ENCODE measurements at regions not wholly inside any gene's neighbourhood (a gene's known extent, or its start where the extent isn't known, plus 50 kb on each side); places are given as distances from the start of the nearest gene placed in this dataset.

DNA sequence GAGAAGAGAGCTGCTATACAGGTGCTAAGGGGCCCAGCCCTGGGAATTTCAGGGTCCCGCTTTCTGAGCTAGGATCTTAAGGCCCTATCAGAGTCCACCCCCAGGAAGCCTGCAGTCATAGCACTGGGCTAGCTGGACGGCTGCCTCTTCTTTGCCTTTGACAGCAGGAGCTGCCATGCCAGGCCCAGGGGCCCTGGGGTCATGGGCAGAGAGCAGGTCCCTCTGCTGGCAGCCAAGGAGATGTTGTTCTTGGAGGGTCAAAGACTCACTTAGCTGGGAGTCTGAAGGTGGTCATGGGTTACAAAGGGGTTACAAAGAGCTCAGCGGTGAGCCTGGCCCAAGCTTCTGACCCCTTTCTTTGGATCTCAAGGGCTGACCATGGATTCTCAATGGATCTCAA, 52.7 kb downstream of the RPP21 start:
- H3K9ac ChIP-seq (replicated peaks in 1 of 4; ENCODE audit: extremely low read depth in 1 of 4, low read depth in 3 of 4, low read length in 3 of 4), result no peak overlapping the region
- peaks cover 0 to 2% of the 10 kb centered on the region in 2 experiments for H4K20me1 ChIP-seq (replicated peaks in 1 of 2; ENCODE audit: control insufficient read depth in 1 of 2, insufficient read depth in 2 of 2, low read length in 2 of 2)
- H2BK5ac ChIP-seq (ENCODE audit: low read depth, low read length), result no peak overlapping the region
- no peak overlapping the region for H3K4me3 ChIP-seq (ENCODE audit: extremely low read depth in 1 of 4, insufficient read depth in 2 of 4, low read depth in 3 of 4, low read length in 4 of 4)
- no peak overlapping the region for H2BK120ac ChIP-seq (replicated peaks; ENCODE audit: low read depth, low read length)
- no peaks in the 10 kb centered on the region for H3K79me1 ChIP-seq (ENCODE audit: low read depth, low read length)
- no peak overlapping the region for H3K4ac ChIP-seq (replicated peaks; ENCODE audit: insufficient read length, low read depth, low read length)
- H3K56ac ChIP-seq (replicated peaks; ENCODE audit: insufficient read length, low read depth, low read length), result no peak overlapping the region
- H3K4me1 ChIP-seq (replicated peaks in 1 of 4; ENCODE audit: control insufficient read depth in 3 of 4, insufficient read depth in 4 of 4, low read length in 3 of 4), result no peaks in the 10 kb centered on the region
- H3K9me3 ChIP-seq (ENCODE audit: insufficient read depth in 2 of 2, low read depth in 1 of 2, low read length in 1 of 2), result no peaks in the 10 kb centered on the region
- 82% methylated on average over 3 of the region's 3 CpGs; no CpG with 5 or more reads in 1 of the 2 experiments for WGBS, 2 experiments (ENCODE audit: extremely low coverage in 1 of 2, insufficient coverage in 1 of 2, insufficient read length in 1 of 2, insufficient replicate concordance in 2 of 2, low coverage in 1 of 2, low lambda C conversion rate in 2 of 2, missing lambda C conversion rate in 1 of 2)
- no peak overlapping the region for H4K91ac ChIP-seq (replicated peaks; ENCODE audit: insufficient read length, low read length)
- H4K5ac ChIP-seq (ENCODE audit: insufficient read length, low read depth, low read length), result no peak overlapping the region
- ChIA-PET CTCF (ENCODE audit: partially characterized antibody) (interaction anchor here (0.6 to 3.8 kb wide), 30 partner anchors 9 to 294 kb away, joined by 3 to 32 read pairs (median 5); no protein-coding TSS in a partner anchor), POLR2A (ENCODE audit: partially characterized antibody) (interaction anchor here (0.9 to 1.8 kb wide), 3 partner anchors 38 to 217 kb away, joined by 3 to 7 read pairs (median 4); no protein-coding TSS in a partner anchor)
- no peak for FAIRE-seq
- H3K79me2 ChIP-seq (ENCODE audit: control insufficient read depth in 1 of 2, insufficient read depth in 2 of 2, low read length in 2 of 2), result no peaks in the 10 kb centered on the region
- H2BK12ac ChIP-seq (ENCODE audit: low read depth, low read length), result no peak overlapping the region
- H2AK5ac ChIP-seq (ENCODE audit: low read depth, low read length), result no peak overlapping the region
- TF ChIP-seq, protein P1, sequence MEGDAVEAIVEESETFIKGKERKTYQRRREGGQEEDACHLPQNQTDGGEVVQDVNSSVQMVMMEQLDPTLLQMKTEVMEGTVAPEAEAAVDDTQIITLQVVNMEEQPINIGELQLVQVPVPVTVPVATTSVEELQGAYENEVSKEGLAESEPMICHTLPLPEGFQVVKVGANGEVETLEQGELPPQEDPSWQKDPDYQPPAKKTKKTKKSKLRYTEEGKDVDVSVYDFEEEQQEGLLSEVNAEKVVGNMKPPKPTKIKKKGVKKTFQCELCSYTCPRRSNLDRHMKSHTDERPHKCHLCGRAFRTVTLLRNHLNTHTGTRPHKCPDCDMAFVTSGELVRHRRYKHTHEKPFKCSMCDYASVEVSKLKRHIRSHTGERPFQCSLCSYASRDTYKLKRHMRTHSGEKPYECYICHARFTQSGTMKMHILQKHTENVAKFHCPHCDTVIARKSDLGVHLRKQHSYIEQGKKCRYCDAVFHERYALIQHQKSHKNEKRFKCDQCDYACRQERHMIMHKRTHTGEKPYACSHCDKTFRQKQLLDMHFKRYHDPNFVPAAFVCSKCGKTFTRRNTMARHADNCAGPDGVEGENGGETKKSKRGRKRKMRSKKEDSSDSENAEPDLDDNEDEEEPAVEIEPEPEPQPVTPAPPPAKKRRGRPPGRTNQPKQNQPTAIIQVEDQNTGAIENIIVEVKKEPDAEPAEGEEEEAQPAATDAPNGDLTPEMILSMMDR (IDR thresholded peaks at IDR 0.05; ENCODE audit: control extremely low read depth in 1 of 3, insufficient read depth in 1 of 3, low read depth in 1 of 3, low read length in 3 of 3), result peak; percentile 44 to 52 (median 46)
- TF ChIP-seq SIRT6 (IDR thresholded peaks at IDR 0.05; ENCODE audit: low read length), result no peak
- TF ChIP-seq RAD21 (IDR thresholded peaks at IDR 0.05 in 1 of 2, conservative IDR thresholded peaks at IDR 0.05 in 1 of 2; ENCODE audit: low read depth in 2 of 2, low read length in 2 of 2), result peak; percentile 26 to 49; a peak in 2 of 4 replicates
- no peak overlapping the region for H2BK15ac ChIP-seq (ENCODE audit: low read length)
- no peak overlapping the region for H3K18ac ChIP-seq (ENCODE audit: extremely low read depth, low read length)
- no peak overlapping the region for H3K27ac ChIP-seq (ENCODE audit: low read depth, low read length)
- no peaks in the 10 kb centered on the region for H3K23me2 ChIP-seq (ENCODE audit: low read depth, low read length)
- no peaks in the 10 kb centered on the region for H3K27me3 ChIP-seq (replicated peaks in 1 of 4; ENCODE audit: control insufficient read depth in 3 of 4, extremely low read depth in 1 of 4, insufficient read depth in 3 of 4, low read length in 3 of 4)
- H3K4me2 ChIP-seq (ENCODE audit: insufficient read depth in 1 of 2, low read depth in 2 of 2, low read length in 2 of 2), result no peak overlapping the region
- H3K36me3 ChIP-seq (ENCODE audit: control insufficient read depth in 2 of 4, insufficient read depth in 4 of 4, low read length in 3 of 4), result no peaks in the 10 kb centered on the region
- no peak for DNase-seq (ENCODE audit: low read depth in 1 of 2, low spot score in 2 of 2)
- H3K23ac ChIP-seq (ENCODE audit: insufficient read length), result no peak overlapping the region
- H4K8ac ChIP-seq (ENCODE audit: extremely low read depth, insufficient read depth, low read length), result no peak overlapping the region
- H2BK20ac ChIP-seq (ENCODE audit: low read length), result no peak overlapping the region
- no peak overlapping the region for H2AFZ ChIP-seq (ENCODE audit: low read length)
- no peak overlapping the region for H3K14ac ChIP-seq (ENCODE audit: insufficient read length)

Measured in H1 (cell line).